ENCODE measurements at regions not wholly inside any gene's neighbourhood (a gene's known extent, or its start where the extent isn't known, plus 50 kb on each side); places are given as distances from the start of the nearest gene placed in this dataset.

DNA sequence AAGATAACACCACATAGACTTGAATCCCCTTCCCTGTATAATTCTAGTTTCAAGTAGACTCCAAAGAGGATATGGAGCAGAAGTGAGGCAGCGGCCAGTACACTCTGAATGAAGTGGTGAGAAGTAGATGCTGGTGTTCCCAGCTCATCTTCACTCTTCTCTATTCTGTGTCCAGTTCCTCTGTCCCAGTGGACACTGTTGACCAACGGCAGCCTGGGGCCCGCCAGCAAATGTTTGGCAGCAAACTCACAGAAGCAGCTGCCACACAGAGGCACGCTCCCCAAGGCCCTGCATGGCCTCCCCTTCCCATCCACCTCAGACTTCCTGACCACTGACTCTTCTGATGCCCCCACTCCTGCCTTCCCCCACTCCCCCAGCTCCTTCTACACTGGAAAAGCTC is 358.9 kb upstream of the ID4 start:
- TF ChIP-seq, protein P1, sequence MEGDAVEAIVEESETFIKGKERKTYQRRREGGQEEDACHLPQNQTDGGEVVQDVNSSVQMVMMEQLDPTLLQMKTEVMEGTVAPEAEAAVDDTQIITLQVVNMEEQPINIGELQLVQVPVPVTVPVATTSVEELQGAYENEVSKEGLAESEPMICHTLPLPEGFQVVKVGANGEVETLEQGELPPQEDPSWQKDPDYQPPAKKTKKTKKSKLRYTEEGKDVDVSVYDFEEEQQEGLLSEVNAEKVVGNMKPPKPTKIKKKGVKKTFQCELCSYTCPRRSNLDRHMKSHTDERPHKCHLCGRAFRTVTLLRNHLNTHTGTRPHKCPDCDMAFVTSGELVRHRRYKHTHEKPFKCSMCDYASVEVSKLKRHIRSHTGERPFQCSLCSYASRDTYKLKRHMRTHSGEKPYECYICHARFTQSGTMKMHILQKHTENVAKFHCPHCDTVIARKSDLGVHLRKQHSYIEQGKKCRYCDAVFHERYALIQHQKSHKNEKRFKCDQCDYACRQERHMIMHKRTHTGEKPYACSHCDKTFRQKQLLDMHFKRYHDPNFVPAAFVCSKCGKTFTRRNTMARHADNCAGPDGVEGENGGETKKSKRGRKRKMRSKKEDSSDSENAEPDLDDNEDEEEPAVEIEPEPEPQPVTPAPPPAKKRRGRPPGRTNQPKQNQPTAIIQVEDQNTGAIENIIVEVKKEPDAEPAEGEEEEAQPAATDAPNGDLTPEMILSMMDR (conservative IDR thresholded peaks at IDR 0.05) = no peak
- no peak for TF ChIP-seq ZFX (IDR thresholded peaks at IDR 0.05)
